Muscle of arm (tissue), 1 donor: ENCODE measurements at regions not wholly inside any gene's neighbourhood (a gene's known extent, or its start where the extent isn't known, plus 50 kb on each side); places are given as distances from the start of the nearest gene placed in this dataset.

Source experiments
- DNase-seq: peaks from one replicate; pipeline ENCODE4 v3.0.0-alpha.2; 2013

DNA sequence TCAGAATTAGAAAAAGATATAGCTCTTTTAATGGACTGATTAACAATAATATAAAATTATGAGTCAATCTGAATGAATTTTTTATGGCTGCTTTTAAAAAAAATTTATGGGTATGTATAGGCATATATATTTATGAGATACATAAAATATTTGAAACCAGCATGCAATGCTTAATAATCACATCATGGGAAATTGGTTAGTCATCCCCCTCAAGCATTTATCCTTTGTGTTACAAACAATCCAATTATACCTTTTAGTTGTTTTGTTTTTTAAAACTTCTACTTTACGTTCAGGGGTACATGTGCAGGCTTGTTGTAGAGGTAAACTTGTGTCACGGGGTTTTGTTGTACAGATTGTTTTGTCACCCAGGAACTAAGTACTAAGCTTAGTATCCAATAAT lies 63.4 kb upstream of the HMGCLL1 start:
- DNase-seq: no peak

DNA sequence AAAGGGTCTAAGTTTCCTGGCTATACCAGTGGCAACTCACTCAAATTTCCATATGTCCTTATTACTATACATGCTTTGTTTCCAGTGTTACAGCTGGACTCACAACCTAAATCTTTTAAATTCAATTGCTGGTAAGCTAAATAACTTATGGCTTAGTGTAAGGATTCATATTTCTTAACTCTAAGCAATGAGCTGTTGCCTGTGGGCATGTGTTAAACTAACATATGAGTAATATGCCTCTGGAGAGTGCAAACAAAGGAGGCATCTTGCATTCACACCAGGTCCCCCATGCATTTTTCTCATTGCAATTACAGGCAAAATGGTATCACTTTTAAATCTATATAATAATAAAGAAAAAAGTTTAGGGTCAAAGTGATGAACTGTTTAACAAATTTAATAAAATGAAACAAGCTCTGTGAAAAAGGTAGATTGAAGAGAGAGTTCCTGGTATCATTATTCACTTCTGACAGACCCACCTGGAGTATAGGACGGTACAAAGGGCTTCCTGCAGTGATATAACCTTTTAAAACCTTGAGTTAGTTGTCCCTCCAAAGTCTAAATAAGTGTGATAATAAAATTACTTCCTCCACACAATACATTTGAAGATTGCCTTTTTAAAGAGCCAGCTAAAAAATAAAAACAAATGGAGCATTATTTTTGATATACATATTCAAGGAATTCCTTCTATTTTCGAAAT lies 57.6 kb upstream of the HMGCLL1 start:
- DNase-seq: no peak

DNA sequence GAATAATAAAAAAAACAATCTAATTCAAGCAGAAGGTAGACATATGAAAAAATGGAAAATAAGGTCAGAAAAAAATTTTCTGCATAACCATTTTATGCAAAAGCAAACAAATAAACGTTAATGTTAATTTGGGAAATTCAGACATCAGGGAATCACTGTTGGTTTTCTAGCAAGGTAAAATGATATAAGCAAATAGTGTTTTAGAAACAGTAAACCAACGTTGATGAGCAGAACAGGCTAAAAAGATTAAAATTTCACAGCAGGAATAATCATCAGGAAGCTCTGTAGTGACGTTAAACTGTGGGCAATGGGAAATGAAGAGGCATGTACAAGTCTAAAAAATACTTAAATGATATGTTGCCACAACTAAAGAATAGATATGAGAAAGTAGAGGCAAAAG lies 54.5 kb upstream of the HMGCLL1 start:
- no peak for DNase-seq

DNA sequence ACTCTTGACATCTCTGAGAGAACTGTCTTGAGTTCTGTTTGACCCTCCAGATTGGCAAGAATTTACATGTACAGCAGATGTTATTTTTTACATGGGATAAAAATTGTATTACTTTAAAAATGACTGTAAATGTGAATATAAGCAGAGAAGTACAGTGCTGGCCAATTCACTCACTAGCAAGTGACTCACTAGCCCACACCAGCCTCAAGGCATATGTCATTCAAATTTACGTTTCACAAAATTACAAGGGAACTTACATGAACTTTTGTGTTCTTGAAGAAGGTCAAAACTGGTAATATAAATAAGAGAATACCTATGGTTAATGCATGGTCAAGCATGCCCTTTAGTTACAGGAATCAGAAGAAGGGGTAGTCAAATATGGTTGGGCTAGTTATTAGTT lies 54.0 kb upstream of the HMGCLL1 start:
- no peak for DNase-seq
